ENCODE measurements at regions not wholly inside any gene's neighbourhood (a gene's known extent, or its start where the extent isn't known, plus 50 kb on each side); places are given as distances from the start of the nearest gene placed in this dataset.
"Not testable (repeated sequence)": the region's sequence is repeated elsewhere in the genome, so short reads cannot be mapped to it uniquely, and the experiment has no call there.

DNA sequence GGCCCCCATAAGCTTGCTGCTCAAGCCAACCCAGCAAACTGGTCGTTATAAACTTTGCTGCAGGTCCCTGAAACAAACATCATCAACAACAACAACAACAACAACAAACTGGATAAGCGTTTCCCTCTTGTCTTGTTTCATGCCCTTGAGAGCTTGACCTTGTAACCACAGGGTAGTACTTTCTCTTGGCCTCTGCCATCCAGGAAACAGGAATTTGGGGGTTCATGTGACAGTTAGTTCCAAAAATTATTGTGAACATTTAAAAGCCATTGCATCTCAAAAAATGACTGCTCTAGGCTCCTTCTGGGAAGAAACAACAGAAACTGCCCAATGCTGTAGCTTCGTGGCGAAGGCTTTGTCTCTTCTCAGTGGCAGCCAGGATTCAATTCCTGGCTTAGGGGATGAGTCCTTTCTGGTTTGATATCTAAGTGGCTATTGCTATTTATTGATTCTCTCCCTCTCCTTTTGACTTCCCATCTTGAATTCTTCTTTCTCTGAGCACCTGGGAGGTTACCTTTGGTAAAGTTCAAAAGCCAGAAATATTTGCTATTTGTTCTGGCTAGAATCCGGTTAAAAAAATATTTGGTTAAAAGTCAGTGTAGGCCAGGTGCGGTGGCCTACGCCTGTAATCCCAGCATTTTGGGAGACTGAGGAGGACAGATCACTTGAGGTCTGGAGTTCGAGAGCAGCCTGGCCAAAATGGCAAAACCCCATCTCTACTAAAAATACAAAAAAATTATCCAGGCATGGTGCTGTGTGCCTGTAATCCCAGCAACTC is 52.0 kb upstream of the CPM start:
- in situ Hi-C loops (cut with MboI; ENCODE audit: low sequenced_read_pairs, unreplicated experiment), result no loop called here
- TF ChIP-seq, protein P1, sequence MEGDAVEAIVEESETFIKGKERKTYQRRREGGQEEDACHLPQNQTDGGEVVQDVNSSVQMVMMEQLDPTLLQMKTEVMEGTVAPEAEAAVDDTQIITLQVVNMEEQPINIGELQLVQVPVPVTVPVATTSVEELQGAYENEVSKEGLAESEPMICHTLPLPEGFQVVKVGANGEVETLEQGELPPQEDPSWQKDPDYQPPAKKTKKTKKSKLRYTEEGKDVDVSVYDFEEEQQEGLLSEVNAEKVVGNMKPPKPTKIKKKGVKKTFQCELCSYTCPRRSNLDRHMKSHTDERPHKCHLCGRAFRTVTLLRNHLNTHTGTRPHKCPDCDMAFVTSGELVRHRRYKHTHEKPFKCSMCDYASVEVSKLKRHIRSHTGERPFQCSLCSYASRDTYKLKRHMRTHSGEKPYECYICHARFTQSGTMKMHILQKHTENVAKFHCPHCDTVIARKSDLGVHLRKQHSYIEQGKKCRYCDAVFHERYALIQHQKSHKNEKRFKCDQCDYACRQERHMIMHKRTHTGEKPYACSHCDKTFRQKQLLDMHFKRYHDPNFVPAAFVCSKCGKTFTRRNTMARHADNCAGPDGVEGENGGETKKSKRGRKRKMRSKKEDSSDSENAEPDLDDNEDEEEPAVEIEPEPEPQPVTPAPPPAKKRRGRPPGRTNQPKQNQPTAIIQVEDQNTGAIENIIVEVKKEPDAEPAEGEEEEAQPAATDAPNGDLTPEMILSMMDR (IDR thresholded peaks at IDR 0.05; ENCODE audit: borderline replicate concordance, control extremely low read depth, extremely low read depth, insufficient read depth, missing control alignments), result no peak
- DNase-seq (ENCODE audit: low spot score), result no peak

DNA sequence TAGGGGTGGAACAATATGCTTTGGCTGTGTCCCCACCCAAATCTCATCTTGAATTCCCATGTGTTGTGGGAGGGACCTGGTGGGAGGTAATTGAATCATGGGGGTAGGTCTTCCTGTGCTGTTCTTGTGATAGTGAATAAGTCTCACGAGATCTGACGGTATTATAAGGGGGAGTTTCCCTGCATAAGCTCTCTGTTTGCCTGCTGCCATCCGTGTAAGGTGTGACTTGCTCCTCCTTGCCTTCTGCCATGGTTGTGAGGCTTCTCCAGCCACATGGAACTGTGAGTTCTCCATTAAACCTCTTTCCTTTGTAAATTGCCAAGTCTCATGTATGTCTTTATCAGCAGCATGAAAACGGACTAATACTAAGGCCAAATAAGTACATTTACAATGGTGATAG is 64.6 kb upstream of the CPM start:
- DNase-seq (ENCODE audit: low spot score); in situ Hi-C loops (cut with MboI; ENCODE audit: low sequenced_read_pairs, unreplicated experiment): not testable (repeated sequence)

DNA sequence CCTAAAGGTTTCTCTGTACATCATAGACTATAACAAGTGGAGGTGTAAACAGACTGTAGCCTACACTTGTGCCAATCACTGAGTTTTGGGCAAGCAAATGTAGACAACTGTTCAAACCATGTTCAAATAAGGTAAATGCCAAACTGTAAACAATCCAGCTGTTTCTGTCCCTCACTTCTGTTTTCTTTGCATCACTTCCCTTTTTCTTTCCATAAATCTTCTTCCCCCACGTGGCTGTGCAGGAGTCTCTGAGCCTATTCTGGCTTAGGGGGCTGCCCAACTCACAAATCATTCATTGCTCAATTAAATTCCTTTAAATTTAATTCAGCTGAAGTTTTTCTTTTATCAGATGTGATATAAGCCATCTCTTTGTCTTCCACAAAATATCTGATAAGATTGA is 65.1 kb upstream of the CPM start:
- TF ChIP-seq, protein P1 (IDR thresholded peaks at IDR 0.05; ENCODE audit: borderline replicate concordance, control extremely low read depth, extremely low read depth, insufficient read depth, missing control alignments), result no peak
- DNase-seq (ENCODE audit: low spot score), result no peak
- in situ Hi-C loops (cut with MboI; ENCODE audit: low sequenced_read_pairs, unreplicated experiment), result no loop called here

DNA sequence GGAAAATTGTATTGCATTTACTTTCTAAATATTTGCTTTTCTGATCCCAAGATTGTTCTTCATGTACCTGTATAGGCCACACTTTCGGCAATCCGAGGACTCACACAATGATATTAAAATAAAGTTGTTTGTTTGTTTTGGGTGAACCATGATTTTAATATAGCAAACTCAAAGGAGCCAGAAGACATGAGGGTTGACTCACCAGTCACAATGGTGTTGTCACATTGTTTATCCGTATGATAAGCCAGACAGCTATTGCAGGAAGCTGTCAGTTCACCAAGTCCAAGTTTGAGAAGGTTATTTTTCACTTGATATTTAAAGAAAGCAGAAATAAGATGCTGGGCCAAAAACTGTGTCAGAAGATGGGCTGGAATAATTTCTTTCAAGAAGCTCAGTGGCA is 67.1 kb upstream of the CPM start:
- DNase-seq (ENCODE audit: low spot score), result no peak
- in situ Hi-C loops (cut with MboI; ENCODE audit: low sequenced_read_pairs, unreplicated experiment), result no loop called here
- TF ChIP-seq, protein P1 (IDR thresholded peaks at IDR 0.05; ENCODE audit: borderline replicate concordance, control extremely low read depth, extremely low read depth, insufficient read depth, missing control alignments), result no peak

DNA sequence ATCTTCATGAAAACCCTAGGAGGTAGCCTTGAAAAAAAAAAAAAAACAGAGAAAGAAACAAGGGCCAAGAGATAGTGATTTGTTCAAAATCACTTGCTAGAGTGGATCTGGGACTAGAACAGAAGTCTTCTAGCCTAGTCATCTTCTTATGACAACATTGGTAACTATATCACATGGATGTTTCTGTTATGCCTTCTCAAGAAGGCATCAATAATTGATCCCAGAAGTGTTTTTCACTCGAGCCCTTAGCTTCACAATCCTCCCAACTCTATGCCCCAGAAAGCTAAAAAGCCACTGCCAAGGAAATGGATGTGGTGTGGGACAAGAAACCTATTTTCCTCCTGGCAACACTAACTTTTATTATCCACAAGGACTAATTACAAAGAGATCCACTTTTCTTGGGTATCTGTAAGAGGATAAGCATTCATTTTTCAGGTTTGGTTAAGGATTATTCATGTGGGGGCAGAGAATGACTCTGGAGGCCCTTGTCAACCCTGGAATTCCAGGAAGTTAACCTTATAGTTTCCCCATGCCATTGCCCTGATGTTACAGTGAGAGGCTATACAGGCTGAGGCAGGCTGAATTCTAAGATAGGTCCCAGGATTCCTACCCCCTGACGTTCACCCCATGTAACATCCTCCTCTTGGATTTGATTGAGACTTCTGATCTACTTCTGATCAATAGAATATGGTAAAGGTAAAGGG is 67.7 kb upstream of the CPM start:
- DNase-seq (ENCODE audit: low spot score), result no peak
- in situ Hi-C loops (cut with MboI; ENCODE audit: low sequenced_read_pairs, unreplicated experiment), result no loop called here
- TF ChIP-seq, protein P1 (IDR thresholded peaks at IDR 0.05; ENCODE audit: borderline replicate concordance, control extremely low read depth, extremely low read depth, insufficient read depth, missing control alignments), result no peak

GRCh38 chr12:69001251-69001650 is 68.3 kb upstream of the CPM start:
- TF ChIP-seq, protein P1 (IDR thresholded peaks at IDR 0.05; ENCODE audit: borderline replicate concordance, control extremely low read depth, extremely low read depth, insufficient read depth, missing control alignments), result no peak
- in situ Hi-C loops (cut with MboI; ENCODE audit: low sequenced_read_pairs, unreplicated experiment), result no loop called here
- no peak for DNase-seq (ENCODE audit: low spot score)

GRCh38 chr12:69002969-69003368 is 70.0 kb upstream of the CPM start:
- no peak for DNase-seq (ENCODE audit: low spot score)
- TF ChIP-seq, protein P1 (IDR thresholded peaks at IDR 0.05; ENCODE audit: borderline replicate concordance, control extremely low read depth, extremely low read depth, insufficient read depth, missing control alignments), result no peak
- in situ Hi-C loops (cut with MboI; ENCODE audit: low sequenced_read_pairs, unreplicated experiment), result no loop called here

Data from GM13976 (cell line).